ENCODE measurements at regions not wholly inside any gene's neighbourhood (a gene's known extent, or its start where the extent isn't known, plus 50 kb on each side); places are given as distances from the start of the nearest gene placed in this dataset.
A peak's percentile ranks its signal among the peaks of the same experiment; 100 is the strongest.

- no peak for TF ChIP-seq CTCF (IDR thresholded peaks at IDR 0.05; ENCODE audit: insufficient read depth, low read depth, low read length)
- DNase-seq (ENCODE audit: low read depth) = peak; percentile 45
- H3K4me3 ChIP-seq (ENCODE audit: low read depth, low read length) = no peak overlapping the region
Observed at GRCh38 chr11:130785380-130786116, 130.7 kb downstream of the SNX19 start.

GRCh38 chr11:130786586-130786985 is 129.7 kb downstream of the SNX19 start:
- no peak overlapping the region for H3K4me3 ChIP-seq (ENCODE audit: low read depth, low read length)
- no peak for DNase-seq (ENCODE audit: low read depth)
- no peak for TF ChIP-seq CTCF (IDR thresholded peaks at IDR 0.05; ENCODE audit: insufficient read depth, low read depth, low read length)

- TF ChIP-seq CTCF (IDR thresholded peaks at IDR 0.05; ENCODE audit: insufficient read depth, low read depth, low read length) = no peak
- no peak overlapping the region for H3K4me3 ChIP-seq (ENCODE audit: low read depth, low read length)
- DNase-seq (ENCODE audit: low read depth) = no peak
Observed at GRCh38 chr11:130787092-130787616, 129.1 kb downstream of the SNX19 start.

GRCh38 chr11:130787973-130788570 is 128.2 kb downstream of the SNX19 start:
- TF ChIP-seq CTCF (IDR thresholded peaks at IDR 0.05; ENCODE audit: insufficient read depth, low read depth, low read length) = no peak
- no peak overlapping the region for H3K4me3 ChIP-seq (ENCODE audit: low read depth, low read length)
- DNase-seq (ENCODE audit: low read depth) = no peak

GRCh38 chr11:130789056-130789640 is 127.1 kb downstream of the SNX19 start:
- DNase-seq (ENCODE audit: low read depth) = no peak
- TF ChIP-seq CTCF (IDR thresholded peaks at IDR 0.05; ENCODE audit: insufficient read depth, low read depth, low read length) = no peak
- no peak overlapping the region for H3K4me3 ChIP-seq (ENCODE audit: low read depth, low read length)

GRCh38 chr11:130790689-130791088 is 125.6 kb downstream of the SNX19 start:
- no peak for DNase-seq (ENCODE audit: low read depth)
- TF ChIP-seq CTCF (IDR thresholded peaks at IDR 0.05; ENCODE audit: insufficient read depth, low read depth, low read length) = no peak
- H3K4me3 ChIP-seq (ENCODE audit: low read depth, low read length) = no peak overlapping the region
